Loucy (cell line): ENCODE measurements at regions not wholly inside any gene's neighbourhood (a gene's known extent, or its start where the extent isn't known, plus 50 kb on each side); places are given as distances from the start of the nearest gene placed in this dataset.

Experiments used
- H2AFZ ChIP-seq: fragments of 200-600 bp; sonication (generic); 2 replicates; pipeline ENCODE4 v1.6.0; 2016; ENCODE audit warnings: antibody characterized with exemption, mild to moderate bottlenecking, low read length, moderate library complexity
- H3F3A ChIP-seq: fragments of 200-600 bp; 2 replicates; pipeline ENCODE4 v1.6.0; 2016; ENCODE audit warnings: antibody characterized with exemption, low read depth, mild to moderate bottlenecking
- H3K27me3 ChIP-seq: fragments of 200-600 bp; sonication (generic); 2 replicates; pipeline ENCODE4 v1.6.1; 2014; ENCODE audit warnings: low read length, mild to moderate bottlenecking; ENCODE audit not compliant: insufficient read depth, poor library complexity, severe bottlenecking
- H3K36me3 ChIP-seq: fragments of 200-600 bp; sonication (generic); 2 replicates; pipeline ENCODE4 v1.6.1; 2016; ENCODE audit warnings: low read length; ENCODE audit not compliant: insufficient read depth
- H3K4me1 ChIP-seq: fragments of 200-600 bp; sonication (generic); 2 replicates; pipeline ENCODE4 v1.5.1; 2014; ENCODE audit warnings: low read length, mild to moderate bottlenecking; ENCODE audit not compliant: insufficient read depth, poor library complexity, severe bottlenecking
- H3K4me2 ChIP-seq: fragments of 200-600 bp; sonication (generic); 2 replicates; pipeline ENCODE4 v1.6.0; 2014; ENCODE audit warnings: antibody characterized with exemption, low read length, low read depth, mild to moderate bottlenecking; ENCODE audit not compliant: poor library complexity, severe bottlenecking
- H3K4me3 ChIP-seq: fragments of 200-600 bp; sonication (generic); 2 replicates; pipeline ENCODE4 v1.5.1; 2014; ENCODE audit warnings: low read length, mild to moderate bottlenecking, mixed read lengths; ENCODE audit not compliant: poor library complexity, severe bottlenecking
- H3K79me2 ChIP-seq: fragments of 200-600 bp; sonication (generic); 2 replicates; pipeline ENCODE4 v1.6.1; 2014; ENCODE audit warnings: low read length; ENCODE audit not compliant: insufficient read depth
- H3K9ac ChIP-seq: fragments of 200-600 bp; sonication (generic); 2 replicates; pipeline ENCODE4 v1.6.0; 2014; ENCODE audit warnings: mild to moderate bottlenecking, low read depth, low read length, moderate library complexity; ENCODE audit not compliant: poor library complexity, severe bottlenecking
- H3K9me2 ChIP-seq: fragments of 200-600 bp; sonication (generic); replicated peaks from 2 replicates; pipeline ENCODE4 v1.6.1; 2016; ENCODE audit warnings: low read depth, low read length, mixed read lengths
- H3K9me3 ChIP-seq: fragments of 200-600 bp; sonication (generic); 2 replicates; pipeline ENCODE4 v1.6.1; 2014; ENCODE audit warnings: mild to moderate bottlenecking, antibody characterized with exemption, low read length, low read depth; ENCODE audit not compliant: insufficient read depth
- H4K20me1 ChIP-seq: fragments of 200-600 bp; sonication (generic); 2 replicates; pipeline ENCODE4 v1.6.0; 2014; ENCODE audit warnings: antibody characterized with exemption, low read length, mild to moderate bottlenecking; ENCODE audit not compliant: insufficient read depth, poor library complexity, severe bottlenecking
- EZH2phosphoT487 ChIP-seq: fragments of 200-600 bp; IDR thresholded peaks from 2 replicates; pipeline ENCODE4 v1.6.1; 2018; ENCODE audit warnings: antibody characterized with exemption, mild to moderate bottlenecking, moderate library complexity, borderline replicate concordance
- TF ChIP-seq, protein P1 (sequence below): fragments of 200-600 bp; sonication (generic); conservative IDR thresholded peaks from 2 replicates; pipeline ENCODE4 v1.5.1; 2014; ENCODE audit warnings: mild to moderate bottlenecking, antibody characterized with exemption, low read length

DNA sequence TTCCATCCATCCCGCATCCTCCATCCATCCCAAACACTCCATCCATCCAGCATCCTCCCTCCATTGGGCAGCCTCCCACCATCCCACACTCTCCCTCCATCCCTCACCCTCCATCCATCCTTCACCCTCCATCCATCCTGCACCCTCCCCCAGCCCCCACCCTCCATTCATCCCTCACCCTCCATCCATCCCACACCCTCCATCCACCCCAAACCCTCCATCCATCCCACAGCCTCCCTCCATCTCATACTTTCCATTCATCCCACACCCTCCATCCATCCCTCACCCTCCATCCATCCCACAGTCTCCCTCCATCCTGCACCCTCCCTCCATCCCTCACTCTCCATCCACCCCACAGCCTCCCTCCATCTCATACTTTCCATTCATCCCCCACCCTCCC lies 60.4 kb downstream of the FOXI2 start:
- Histone ChIP-seq H3K27me3 (no peaks in the 10 kb centered on the region), H3K4me3 (no peak overlapping the region), H2AFZ (no peak overlapping the region), H3K4me1 (no peaks in the 10 kb centered on the region), H4K20me1 (no peaks in the 10 kb centered on the region), H3K9me2 (no peaks in the 10 kb centered on the region), H3K4me2 (no peak overlapping the region), H3F3A (no peaks in the 10 kb centered on the region), H3K79me2 (no peaks in the 10 kb centered on the region), H3K9ac (no peak overlapping the region), H3K9me3 (no peaks in the 10 kb centered on the region), H3K36me3 (no peaks in the 10 kb centered on the region)
- TF ChIP-seq, protein P1, sequence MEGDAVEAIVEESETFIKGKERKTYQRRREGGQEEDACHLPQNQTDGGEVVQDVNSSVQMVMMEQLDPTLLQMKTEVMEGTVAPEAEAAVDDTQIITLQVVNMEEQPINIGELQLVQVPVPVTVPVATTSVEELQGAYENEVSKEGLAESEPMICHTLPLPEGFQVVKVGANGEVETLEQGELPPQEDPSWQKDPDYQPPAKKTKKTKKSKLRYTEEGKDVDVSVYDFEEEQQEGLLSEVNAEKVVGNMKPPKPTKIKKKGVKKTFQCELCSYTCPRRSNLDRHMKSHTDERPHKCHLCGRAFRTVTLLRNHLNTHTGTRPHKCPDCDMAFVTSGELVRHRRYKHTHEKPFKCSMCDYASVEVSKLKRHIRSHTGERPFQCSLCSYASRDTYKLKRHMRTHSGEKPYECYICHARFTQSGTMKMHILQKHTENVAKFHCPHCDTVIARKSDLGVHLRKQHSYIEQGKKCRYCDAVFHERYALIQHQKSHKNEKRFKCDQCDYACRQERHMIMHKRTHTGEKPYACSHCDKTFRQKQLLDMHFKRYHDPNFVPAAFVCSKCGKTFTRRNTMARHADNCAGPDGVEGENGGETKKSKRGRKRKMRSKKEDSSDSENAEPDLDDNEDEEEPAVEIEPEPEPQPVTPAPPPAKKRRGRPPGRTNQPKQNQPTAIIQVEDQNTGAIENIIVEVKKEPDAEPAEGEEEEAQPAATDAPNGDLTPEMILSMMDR = no peak
- no peak for TF ChIP-seq EZH2phosphoT487

DNA sequence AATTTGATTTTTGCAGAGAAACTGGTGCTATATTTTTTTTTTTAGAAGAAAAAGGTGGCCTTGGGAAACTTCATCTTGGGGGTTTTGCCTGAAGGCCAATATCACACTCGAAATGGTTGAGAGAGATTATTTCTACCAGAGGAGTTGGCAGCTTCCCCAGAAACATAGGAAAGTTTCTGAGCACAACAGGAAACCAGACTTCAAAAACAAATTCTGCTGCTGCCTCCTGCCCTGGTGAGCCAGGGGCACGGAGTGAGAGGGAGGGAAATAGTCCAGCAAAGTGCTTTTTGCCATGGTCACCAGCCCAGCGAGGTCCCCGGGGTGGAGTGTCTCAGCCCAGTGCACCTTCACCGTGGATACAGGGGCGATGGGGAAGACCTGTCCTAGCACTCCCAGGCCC lies 61.1 kb downstream of the FOXI2 start:
- Histone ChIP-seq H3K4me1 (no peaks in the 10 kb centered on the region), H3K36me3 (no peaks in the 10 kb centered on the region), H3K79me2 (no peaks in the 10 kb centered on the region), H3K9me3 (no peaks in the 10 kb centered on the region), H2AFZ (no peak overlapping the region), H4K20me1 (no peaks in the 10 kb centered on the region), H3K9me2 (no peaks in the 10 kb centered on the region), H3K4me3 (no peak overlapping the region), H3K9ac (no peak overlapping the region), H3F3A (no peaks in the 10 kb centered on the region), H3K27me3 (no peaks in the 10 kb centered on the region), H3K4me2 (no peak overlapping the region)
- TF ChIP-seq EZH2phosphoT487 = no peak
- TF ChIP-seq, protein P1 = no peak

DNA sequence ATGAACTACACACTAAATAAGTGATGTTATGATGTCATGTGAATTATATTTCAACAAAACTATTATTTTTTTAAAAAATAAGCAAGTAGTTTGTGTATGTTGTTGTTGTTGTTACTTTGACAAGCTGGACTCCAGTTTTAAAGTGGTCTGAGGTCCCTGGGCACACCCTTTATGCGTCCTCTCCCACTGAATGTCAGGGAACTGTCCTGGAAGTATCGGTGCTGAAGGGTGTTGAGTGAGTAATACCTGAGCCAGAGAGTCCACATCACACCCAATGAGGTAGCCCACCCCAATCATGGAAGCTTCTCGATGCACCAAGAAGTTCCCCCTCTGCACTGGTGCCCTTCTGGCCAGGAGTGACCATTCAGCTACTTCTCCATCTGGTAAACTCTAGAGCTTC lies 64.3 kb downstream of the FOXI2 start:
- no peak overlapping the region for H3K4me2 ChIP-seq
- no peaks in the 10 kb centered on the region for H3K27me3 ChIP-seq
- H3K4me1 ChIP-seq = no peaks in the 10 kb centered on the region
- H2AFZ ChIP-seq = no peak overlapping the region
- H4K20me1 ChIP-seq = no peaks in the 10 kb centered on the region
- no peaks in the 10 kb centered on the region for H3K9me3 ChIP-seq
- H3K9ac ChIP-seq = no peak overlapping the region
- TF ChIP-seq, protein P1 = no peak
- no peak for TF ChIP-seq EZH2phosphoT487
- no peak overlapping the region for H3K4me3 ChIP-seq
- no peaks in the 10 kb centered on the region for H3K36me3 ChIP-seq
- H3F3A ChIP-seq = no peaks in the 10 kb centered on the region
- H3K9me2 ChIP-seq = no peaks in the 10 kb centered on the region
- H3K79me2 ChIP-seq = no peaks in the 10 kb centered on the region
